K562 (cell line): ENCODE measurements at regions not wholly inside any gene's neighbourhood (a gene's known extent, or its start where the extent isn't known, plus 50 kb on each side); places are given as distances from the start of the nearest gene placed in this dataset.

ENCODE experiments used
- ARID3A ChIP-seq: IDR thresholded peaks from 2 replicates; pipeline ENCODE4 v1.6.1; 2012; ENCODE audit warnings: low read depth, low read length, improper control_type of control experiment, borderline replicate concordance
- CREB1 ChIP-seq, 2 experiments: sonication (generic) in 1 of 2; formaldehyde crosslinking in 1 of 2; IDR thresholded peaks; 2 replicates each; pipeline versions ENCODE4 v1.6.1 to v1.8.0; 2012 to 2022; ENCODE audit warnings: inconsistent platforms in 1 of 2, mild to moderate bottlenecking in 1 of 2, missing genetic modification reagents in 1 of 2, moderate library complexity in 1 of 2
- EP300 ChIP-seq: IDR thresholded peaks from 2 replicates; pipeline ENCODE4 v1.6.1; 2012; ENCODE audit warnings: low read length, improper control_type of control experiment
- EZH2 ChIP-seq: IDR thresholded peaks from 2 replicates; pipeline ENCODE4 v1.6.1; 2012; ENCODE audit warnings: low read depth, mild to moderate bottlenecking, inconsistent platforms, low read length, borderline replicate concordance
- NFRKB ChIP-seq: fragments of 450-650 bp; IDR thresholded peaks from 2 replicates; pipeline ENCODE4 v1.6.1; 2016; ENCODE audit warnings: low read depth
- SIX5 ChIP-seq, 2 experiments: IDR thresholded peaks; 2 replicates each; pipeline ENCODE4 v1.6.1; 2011; ENCODE audit warnings: low read length in 2 of 2, borderline replicate concordance in 1 of 2, low read depth in 1 of 2, mild to moderate bottlenecking in 1 of 2, moderate library complexity in 1 of 2; ENCODE audit not compliant: insufficient read depth in 1 of 2
- U2AF2 ChIP-seq: fragments of 200-400 bp; formaldehyde crosslinking; optimal IDR thresholded peaks from 2 replicates; pipeline ENCODE3; 2017; ENCODE audit warnings: low read depth, mild to moderate bottlenecking, low read length

GRCh38 chr3:144511346-144511745 is 539.7 kb downstream of the DIPK2A start:
- TF ChIP-seq EZH2 (no peak), U2AF2 (no peak), ARID3A (no peak), SIX5 (IDR thresholded peaks at IDR 0.05; ENCODE audit: borderline replicate concordance in 1 of 2, insufficient read depth in 1 of 2, low read depth in 1 of 2, low read length in 2 of 2) (no peak), EP300 (no peak), NFRKB (no peak), CREB1 (IDR thresholded peaks at IDR 0.05) (no peak), CREB1 (CRISPR knock-in tag; IDR thresholded peaks at IDR 0.05) (no peak)
